ENCODE measurements at regions not wholly inside any gene's neighbourhood (a gene's known extent, or its start where the extent isn't known, plus 50 kb on each side); places are given as distances from the start of the nearest gene placed in this dataset.

GRCh38 chr1:72419229-72419628 is 136.9 kb upstream of the NEGR1 start:
- Histone ChIP-seq H3K4me1 (no peaks in the 10 kb centered on the region), H3K36me3 (no peaks in the 10 kb centered on the region), H3K9me3 (no peaks in the 10 kb centered on the region), H3K4me3 (no peak overlapping the region), H3K27me3 (no peaks in the 10 kb centered on the region), H3K27ac (no peak overlapping the region)
- no peak for TF ChIP-seq CTCF (IDR thresholded peaks at IDR 0.05)
- DNase-seq (ENCODE audit: low spot score): no peak

- no peaks in the 10 kb centered on the region for H3K4me1 ChIP-seq
- TF ChIP-seq CTCF (IDR thresholded peaks at IDR 0.05): no peak
Observed at GRCh38 chr1:72412286-72412685, 129.9 kb upstream of the NEGR1 start.

GRCh38 chr1:72399807-72400206 is 117.5 kb upstream of the NEGR1 start:
- H3K9me3 ChIP-seq: no peaks in the 10 kb centered on the region
- no peak overlapping the region for H3K27ac ChIP-seq
- peaks cover 0 to 3% of the 10 kb centered on the region in 2 donors for H3K27me3 ChIP-seq
- H3K36me3 ChIP-seq: no peaks in the 10 kb centered on the region
- DNase-seq (ENCODE audit: low spot score): no peak
- H3K4me1 ChIP-seq: no peaks in the 10 kb centered on the region
- no peak overlapping the region for H3K4me3 ChIP-seq
- TF ChIP-seq CTCF (IDR thresholded peaks at IDR 0.05): no peak

More at GRCh38 chr1:72412286-72412685, 129.9 kb upstream of the NEGR1 start:
- H3K27ac ChIP-seq: no peak overlapping the region
- no peak overlapping the region for H3K4me3 ChIP-seq
- DNase-seq (ENCODE audit: low spot score): no peak
- no peaks in the 10 kb centered on the region for H3K27me3 ChIP-seq
- no peaks in the 10 kb centered on the region for H3K36me3 ChIP-seq
- H3K9me3 ChIP-seq: no peaks in the 10 kb centered on the region

GRCh38 chr1:72397786-72398185 is 115.4 kb upstream of the NEGR1 start:
- TF ChIP-seq CTCF (IDR thresholded peaks at IDR 0.05): no peak
- no peak for DNase-seq (ENCODE audit: low spot score)
- Histone ChIP-seq H3K4me1 (no peaks in the 10 kb centered on the region), H3K9me3 (no peaks in the 10 kb centered on the region), H3K27ac (no peak overlapping the region), H3K36me3 (no peaks in the 10 kb centered on the region), H3K27me3 (peaks cover 0 to 3% of the 10 kb centered on the region in 2 donors), H3K4me3 (no peak overlapping the region)

- no peak overlapping the region for H3K4me3 ChIP-seq
- no peak overlapping the region for H3K27ac ChIP-seq
- no peaks in the 10 kb centered on the region for H3K36me3 ChIP-seq
- TF ChIP-seq CTCF (IDR thresholded peaks at IDR 0.05): no peak
- DNase-seq (ENCODE audit: low spot score): no peak
- H3K9me3 ChIP-seq: no peaks in the 10 kb centered on the region
- H3K4me1 ChIP-seq: no peaks in the 10 kb centered on the region
- no peaks in the 10 kb centered on the region for H3K27me3 ChIP-seq
Observed at GRCh38 chr1:72394457-72394856, 112.1 kb upstream of the NEGR1 start.

GRCh38 chr1:72379072-72379471 is 96.7 kb upstream of the NEGR1 start:
- no peaks in the 10 kb centered on the region for H3K9me3 ChIP-seq
- H3K4me3 ChIP-seq: no peak overlapping the region
- DNase-seq (ENCODE audit: low spot score): no peak
- H3K27me3 ChIP-seq: no peaks in the 10 kb centered on the region
- H3K4me1 ChIP-seq: no peaks in the 10 kb centered on the region
- no peak overlapping the region for H3K27ac ChIP-seq
- no peak for TF ChIP-seq CTCF (IDR thresholded peaks at IDR 0.05)
- no peaks in the 10 kb centered on the region for H3K36me3 ChIP-seq

Measured in right atrium auricular region (tissue), 2 donors.